Kasumi-1 (cell line): ENCODE measurements at regions not wholly inside any gene's neighbourhood (a gene's known extent, or its start where the extent isn't known, plus 50 kb on each side); places are given as distances from the start of the nearest gene placed in this dataset.

Experiments used
- DNase-seq, 2 experiments: peaks; one replicate each; lab custom pipeline; 2025; lab: John Stamatoyannopoulos, UW

- no peak for DNase-seq
These were observed 504.7 kb downstream of the SOX2 start for GRCh38 chr3:182216311-182216970.

GRCh38 chr3:182220013-182220412, 508.3 kb downstream of the SOX2 start:
- DNase-seq = no peak

- DNase-seq = no peak
These were observed 508.7 kb downstream of the SOX2 start for GRCh38 chr3:182220471-182220870.

GRCh38 chr3:182226995-182227394, 515.3 kb downstream of the SOX2 start:
- no peak for DNase-seq

- DNase-seq = no peak
These were observed 521.7 kb downstream of the SOX2 start for GRCh38 chr3:182233405-182233804.

- DNase-seq = no peak
These were observed 522.2 kb downstream of the SOX2 start for GRCh38 chr3:182233957-182234356.

GRCh38 chr3:182234881-182235280, 523.2 kb downstream of the SOX2 start:
- DNase-seq = no peak

- DNase-seq = no peak
These were observed 523.8 kb downstream of the SOX2 start for GRCh38 chr3:182235504-182235903.

GRCh38 chr3:182238126-182238525, 526.4 kb downstream of the SOX2 start:
- DNase-seq = no peak

- DNase-seq = no peak
These were observed 527.6 kb downstream of the SOX2 start for GRCh38 chr3:182239316-182239715.

- DNase-seq = no peak
These were observed 528.7 kb downstream of the SOX2 start for GRCh38 chr3:182240474-182240873.

GRCh38 chr3:182241196-182241765, 529.6 kb downstream of the SOX2 start:
- DNase-seq = no peak

- no peak for DNase-seq
These were observed 530.2 kb downstream of the SOX2 start for GRCh38 chr3:182241766-182242488.

- DNase-seq = no peak
These were observed 530.8 kb downstream of the SOX2 start for GRCh38 chr3:182242489-182242942.

GRCh38 chr3:182243625-182244024, 531.9 kb downstream of the SOX2 start:
- DNase-seq = no peak

- no peak for DNase-seq
These were observed 532.7 kb downstream of the SOX2 start for GRCh38 chr3:182244222-182244971.

GRCh38 chr3:182245059-182245458, 533.3 kb downstream of the SOX2 start:
- DNase-seq = no peak

- peak; percentile 80 to 83 for DNase-seq
These were observed 535.1 kb downstream of the SOX2 start for GRCh38 chr3:182246870-182247269.

GRCh38 chr3:182248349-182248880, 536.7 kb downstream of the SOX2 start:
- peak in 1 of 2 experiments; percentile 14 for DNase-seq

- DNase-seq = no peak
These were observed 540.5 kb upstream of the ATP11B start for GRCh38 chr3:182252802-182253201.

GRCh38 chr3:182255158-182255557, 538.1 kb upstream of the ATP11B start:
- DNase-seq = no peak

GRCh38 chr3:182257361-182257760, 535.9 kb upstream of the ATP11B start:
- no peak for DNase-seq
